ENCODE measurements at regions not wholly inside any gene's neighbourhood (a gene's known extent, or its start where the extent isn't known, plus 50 kb on each side); places are given as distances from the start of the nearest gene placed in this dataset.
A peak's percentile ranks its signal among the peaks of the same experiment; 100 is the strongest.

GRCh38 chr16:79808731-79809130 is 208.2 kb upstream of the MAF start:
- DNase-seq = no peak

- DNase-seq = no peak
Measured at GRCh38 chr16:79806757-79807156, 206.2 kb upstream of the MAF start.

DNA sequence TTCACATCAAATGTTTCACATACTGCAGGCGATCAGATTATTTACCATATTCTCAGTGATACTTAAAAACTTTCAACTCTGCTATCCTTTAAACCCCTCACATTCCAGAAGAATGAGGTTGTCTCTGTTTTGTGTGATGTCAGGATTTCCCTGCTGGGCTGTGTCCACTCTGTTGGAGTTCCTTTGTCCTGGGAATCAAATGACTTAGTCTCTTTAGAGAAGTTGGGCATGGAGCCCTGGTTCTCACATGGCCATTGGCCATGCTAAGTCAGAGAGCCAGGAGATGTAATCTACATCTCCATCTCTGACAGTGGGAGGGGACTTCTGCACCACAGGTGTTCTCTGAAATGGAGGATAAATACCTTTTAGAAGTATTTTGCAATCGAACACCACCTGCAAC is 205.1 kb upstream of the MAF start:
- no peak for DNase-seq

DNA sequence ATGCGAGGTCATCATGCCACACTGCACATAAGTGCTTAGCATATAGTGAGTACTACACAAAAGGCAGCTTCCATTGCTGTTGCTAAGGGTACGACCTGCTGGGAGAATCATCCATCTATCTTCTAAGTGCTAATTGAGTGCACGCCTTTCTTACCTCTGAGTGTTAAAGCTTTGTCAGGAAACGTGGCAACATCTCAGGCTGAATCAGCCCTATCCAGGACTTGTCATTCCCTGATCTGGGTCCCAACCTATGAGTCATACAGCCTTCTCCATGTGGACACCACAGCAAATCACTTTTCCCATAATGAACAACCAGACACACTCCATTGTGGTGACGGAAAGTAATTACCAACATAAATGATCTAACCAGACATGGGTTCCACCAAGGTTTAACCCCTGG is 201.1 kb upstream of the MAF start:
- DNase-seq = no peak

- no peak for DNase-seq
Measured at GRCh38 chr16:79800016-79800608, 199.6 kb upstream of the MAF start.

GRCh38 chr16:79798416-79799053 is 198.0 kb upstream of the MAF start:
- no peak for DNase-seq

- DNase-seq = no peak
Measured at GRCh38 chr16:79797486-79797885, 196.9 kb upstream of the MAF start.

DNA sequence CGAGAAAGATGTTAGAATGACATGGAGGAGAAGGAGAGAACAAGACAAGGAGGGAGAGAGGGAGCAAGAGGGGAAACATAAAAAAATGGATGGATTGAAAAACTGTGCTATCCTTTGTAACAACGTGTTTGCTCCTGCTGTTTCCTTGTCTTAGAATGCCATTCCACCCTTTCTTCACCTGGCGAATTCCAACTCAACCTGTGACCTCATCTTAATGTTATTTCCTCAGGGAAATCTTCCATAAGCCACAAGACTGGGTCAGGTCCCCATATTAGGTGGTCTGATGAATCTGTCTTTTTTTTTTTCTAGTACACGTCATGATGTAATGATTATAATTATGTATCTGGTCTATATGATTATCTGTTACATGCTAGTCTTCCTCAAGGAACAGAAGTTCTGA is 195.0 kb upstream of the MAF start:
- no peak for DNase-seq

DNA sequence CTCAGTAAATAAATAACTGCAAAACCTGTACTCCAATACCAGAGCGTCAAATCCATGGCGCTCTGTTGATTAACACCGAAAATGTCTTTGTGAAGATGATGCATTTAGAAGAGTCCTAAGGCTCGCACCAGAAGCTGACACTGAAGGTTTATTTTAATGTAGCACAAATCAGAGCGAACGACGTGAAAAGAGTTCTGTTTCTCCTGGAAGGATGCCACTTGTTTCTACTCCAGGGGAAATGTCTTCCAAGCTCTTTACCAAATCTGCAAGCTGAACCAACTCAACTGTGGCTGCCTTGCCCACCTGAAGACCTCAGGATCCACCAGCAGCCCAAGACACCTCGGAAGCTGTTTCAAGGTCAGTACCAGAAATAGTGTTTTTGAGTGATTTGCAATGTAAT is 194.4 kb upstream of the MAF start:
- no peak for DNase-seq

- DNase-seq = no peak
Measured at GRCh38 chr16:79792664-79793351, 192.3 kb upstream of the MAF start.

DNA sequence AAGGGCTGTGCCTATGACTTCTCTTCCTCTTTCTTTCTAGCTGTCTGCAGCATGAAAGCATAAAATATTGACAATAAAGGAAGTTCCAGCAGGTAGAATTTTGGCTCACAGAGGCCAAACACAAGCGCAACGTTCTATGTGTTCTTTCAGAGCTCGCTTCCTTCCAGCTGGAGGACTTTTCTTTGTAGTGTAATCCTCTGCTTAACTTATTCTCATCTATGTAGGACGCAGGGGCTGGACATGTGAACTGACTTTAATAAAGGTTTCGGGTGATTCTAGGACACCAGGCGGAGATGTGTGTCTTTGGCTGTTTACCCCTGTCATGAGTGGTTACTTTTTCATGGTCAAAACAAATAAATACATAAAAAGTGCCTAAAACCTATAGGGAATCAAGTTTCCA is 191.5 kb upstream of the MAF start:
- no peak for DNase-seq

GRCh38 chr16:79790854-79791253 is 190.3 kb upstream of the MAF start:
- DNase-seq = no peak

DNA sequence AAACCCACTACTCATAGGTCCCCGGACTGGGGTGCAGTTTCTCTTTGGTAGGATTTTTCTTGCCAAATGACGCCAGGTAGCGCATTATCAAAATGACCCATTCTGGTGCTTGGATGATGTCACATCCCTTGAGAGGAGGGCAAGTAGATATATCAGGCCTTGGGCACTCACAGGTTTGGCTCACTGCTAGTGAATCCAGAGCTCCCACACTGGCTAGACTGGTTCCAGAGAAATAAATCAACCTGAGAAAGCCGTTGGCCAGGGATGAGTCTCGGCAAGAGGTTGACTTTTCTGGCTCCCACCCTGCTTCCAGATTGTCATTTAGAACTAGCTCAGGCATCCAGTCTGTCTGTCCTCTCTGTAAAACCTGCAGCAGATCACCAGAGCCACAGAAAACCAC is 188.4 kb upstream of the MAF start:
- no peak for DNase-seq

DNA sequence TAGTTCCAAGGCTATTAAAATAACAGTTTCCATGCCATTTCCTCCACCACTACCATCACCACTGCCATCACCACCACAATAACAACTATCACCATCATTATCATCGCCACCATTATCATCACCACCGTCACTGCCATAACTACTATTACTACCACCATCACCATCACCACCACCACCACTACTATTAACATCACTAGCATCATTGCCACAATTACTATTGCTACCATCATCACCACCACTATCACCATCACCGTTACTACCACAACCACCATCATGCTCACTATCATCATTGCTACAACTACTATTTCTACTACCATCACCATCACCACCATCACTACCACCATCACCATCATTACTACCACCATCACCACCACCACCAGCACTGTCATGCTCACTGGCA is 185.9 kb upstream of the MAF start:
- no peak for DNase-seq

DNA sequence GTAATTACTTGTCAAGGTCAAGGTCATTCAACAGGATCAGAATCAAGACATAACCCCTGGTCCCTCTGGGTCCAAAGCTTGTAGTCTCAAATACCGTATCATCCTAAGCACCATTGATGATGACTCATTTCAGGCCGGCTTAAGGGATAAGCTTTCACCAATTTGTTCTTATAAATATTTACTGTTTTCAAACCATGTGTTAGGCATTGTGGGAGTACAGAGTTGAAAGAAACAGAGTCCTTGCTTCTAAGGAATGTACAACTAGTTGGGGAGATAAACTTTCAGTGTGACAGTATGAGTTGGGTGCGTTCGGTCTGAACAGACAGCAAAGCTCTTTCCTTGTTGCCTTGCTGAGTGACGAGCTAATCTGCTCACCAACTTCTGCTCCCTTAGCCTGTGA is 183.5 kb upstream of the MAF start:
- DNase-seq = no peak

- no peak for DNase-seq
Measured at GRCh38 chr16:79777679-79778078, 177.1 kb upstream of the MAF start.

- no peak for DNase-seq
Measured at GRCh38 chr16:79776243-79776847, 175.8 kb upstream of the MAF start.

DNA sequence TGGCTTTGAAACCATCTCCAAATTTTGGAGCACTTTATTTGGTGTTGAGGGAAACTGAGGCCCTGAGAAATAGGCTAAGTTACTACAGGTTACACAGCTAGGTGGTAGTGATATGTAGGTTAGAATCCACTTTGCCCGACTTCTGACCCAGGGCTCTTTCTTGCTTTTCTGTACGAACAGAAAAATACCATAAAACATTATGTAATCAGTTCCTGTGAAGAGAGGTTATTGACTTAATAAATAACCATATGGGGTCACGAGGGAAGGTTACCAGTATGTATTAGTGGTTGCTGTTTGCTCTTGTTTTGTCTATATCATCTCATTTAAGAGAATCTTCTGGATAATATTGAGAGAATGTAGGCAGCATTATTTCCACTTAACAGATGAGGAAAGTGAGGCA is 172.2 kb upstream of the MAF start:
- no peak for DNase-seq

- DNase-seq = no peak
Measured at GRCh38 chr16:79772048-79772447, 171.5 kb upstream of the MAF start.

GRCh38 chr16:79770244-79771064 is 169.9 kb upstream of the MAF start:
- DNase-seq = peak; percentile 68

DNA sequence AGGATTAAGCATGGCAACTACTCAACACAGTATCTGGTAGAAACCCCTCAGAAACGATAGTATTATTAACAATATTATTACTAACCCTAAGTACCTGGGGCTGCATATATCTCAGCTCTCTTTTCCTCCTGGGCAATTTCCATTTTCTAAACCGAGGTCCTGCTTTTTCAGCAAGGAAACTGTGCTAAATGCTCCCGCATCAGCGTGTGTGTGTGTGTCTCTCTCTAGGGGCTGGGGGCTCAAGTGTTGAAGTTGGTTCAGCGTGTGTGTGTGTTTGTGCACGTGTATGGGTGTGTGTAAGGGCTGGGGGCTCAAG is 169.3 kb upstream of the MAF start:
- DNase-seq = no peak

DNA sequence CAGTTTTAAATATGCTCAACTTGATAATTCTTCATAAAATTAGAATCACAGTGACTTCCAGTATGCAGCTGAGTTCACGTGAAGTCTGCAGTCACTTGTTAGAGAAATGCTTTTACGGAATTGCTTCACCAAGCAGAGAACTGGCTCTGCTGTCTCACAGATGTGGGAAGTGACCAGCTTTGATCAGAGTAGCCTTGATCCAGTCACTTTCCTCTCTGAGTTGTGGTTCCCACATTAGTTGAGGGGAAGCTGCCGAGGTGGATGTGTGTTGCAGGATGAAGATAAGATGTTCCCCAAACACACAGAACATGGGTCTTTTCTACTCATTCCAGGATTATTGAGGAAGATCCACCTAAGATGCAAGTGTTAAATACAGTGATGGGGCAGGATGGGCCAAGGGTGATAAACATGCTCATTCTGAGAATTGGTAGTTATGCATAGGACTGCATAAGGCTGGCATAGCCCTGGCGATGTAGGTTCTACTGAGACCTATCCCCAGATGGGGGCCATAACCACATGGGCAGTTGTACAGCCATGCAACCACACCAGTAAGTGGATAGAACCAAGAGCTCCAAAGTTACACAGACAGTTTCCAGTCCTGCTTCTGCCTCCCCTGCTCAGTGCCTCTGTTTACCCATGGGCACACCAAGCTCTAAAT is 168.9 kb upstream of the MAF start:
- DNase-seq = no peak

All from NCI-H748 treated with DMSO at 0.1 percent for 48 hours (cell line).